CD4-positive, alpha-beta T cell treated with Interleukin-1 beta for 1 hour (primary cell): ENCODE measurements at regions not wholly inside any gene's neighbourhood (a gene's known extent, or its start where the extent isn't known, plus 50 kb on each side); places are given as distances from the start of the nearest gene placed in this dataset.

ENCODE experiments used
- DNase-seq, 2 donors: peaks; one replicate each; pipeline ENCODE4 v3.0.0-alpha.2; 2020 to 2022

DNA sequence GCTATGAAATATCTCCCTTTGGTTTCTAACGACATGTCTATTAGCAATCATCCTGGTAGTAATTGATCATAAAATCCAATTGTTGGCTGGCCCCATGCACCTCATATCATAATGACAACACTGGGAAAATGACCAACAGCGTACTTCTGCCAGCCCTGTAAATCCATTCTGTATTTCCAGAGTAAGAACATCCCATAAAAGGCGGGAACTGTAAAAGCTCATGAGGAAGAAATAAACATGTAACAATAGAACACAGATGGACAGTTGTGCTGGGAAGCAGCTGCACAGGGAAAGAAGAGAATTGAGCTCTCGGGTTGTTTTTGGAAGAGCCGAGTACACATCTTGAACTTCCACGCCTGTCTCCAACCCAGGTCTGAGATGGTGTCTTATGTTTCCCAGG lies 218.7 kb downstream of the CMPK2 start:
- DNase-seq = no peak

DNA sequence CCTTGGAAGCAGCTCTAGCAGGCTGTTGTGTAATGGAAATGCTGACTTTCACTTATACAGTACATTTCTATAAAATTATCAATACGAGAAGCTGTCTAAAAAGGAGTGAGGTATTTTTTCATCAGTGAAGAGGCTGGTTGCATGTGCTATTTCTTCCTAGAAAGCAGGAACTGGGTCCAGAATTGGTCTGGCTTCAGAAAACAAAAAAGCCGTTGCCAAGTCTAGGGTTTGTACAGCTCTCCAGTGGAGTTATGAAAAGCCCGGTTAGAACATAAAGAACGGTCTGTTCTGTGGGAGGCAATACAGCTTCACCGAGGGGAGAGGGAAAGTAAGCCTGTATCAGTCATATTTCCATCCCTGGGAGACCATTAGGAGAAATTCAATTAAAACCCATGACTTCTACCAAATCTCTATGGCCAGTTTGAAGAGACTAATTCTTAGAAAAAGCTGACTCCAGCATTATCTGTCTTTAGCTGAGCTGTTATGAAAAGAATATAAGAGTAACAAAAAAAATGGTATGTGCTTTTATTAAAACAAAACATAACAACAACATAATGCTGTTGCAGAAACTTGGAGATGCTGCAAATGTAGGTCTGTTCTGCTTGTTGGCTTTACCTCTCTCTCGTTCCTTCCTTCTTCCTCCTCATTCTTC lies 217.0 kb downstream of the CMPK2 start:
- no peak for DNase-seq

DNA sequence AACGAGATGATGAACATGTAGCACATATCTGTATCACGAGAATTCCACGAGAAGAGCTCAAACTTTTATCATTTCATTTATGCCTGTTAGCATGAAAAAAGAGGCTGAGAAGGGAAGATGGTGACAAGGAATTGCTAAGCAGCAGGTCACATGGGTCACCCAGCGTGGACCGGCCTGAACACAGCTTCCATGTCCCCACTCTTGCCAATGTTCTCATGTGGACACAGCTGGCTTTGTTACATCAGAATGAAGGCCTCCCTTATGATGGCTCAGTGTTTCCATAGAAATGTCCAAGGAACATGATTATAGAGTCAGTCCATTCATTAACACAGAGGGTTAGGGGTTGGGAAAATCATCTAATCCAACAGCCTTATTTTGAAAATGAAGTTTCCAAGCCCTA lies 215.4 kb downstream of the CMPK2 start:
- no peak for DNase-seq

DNA sequence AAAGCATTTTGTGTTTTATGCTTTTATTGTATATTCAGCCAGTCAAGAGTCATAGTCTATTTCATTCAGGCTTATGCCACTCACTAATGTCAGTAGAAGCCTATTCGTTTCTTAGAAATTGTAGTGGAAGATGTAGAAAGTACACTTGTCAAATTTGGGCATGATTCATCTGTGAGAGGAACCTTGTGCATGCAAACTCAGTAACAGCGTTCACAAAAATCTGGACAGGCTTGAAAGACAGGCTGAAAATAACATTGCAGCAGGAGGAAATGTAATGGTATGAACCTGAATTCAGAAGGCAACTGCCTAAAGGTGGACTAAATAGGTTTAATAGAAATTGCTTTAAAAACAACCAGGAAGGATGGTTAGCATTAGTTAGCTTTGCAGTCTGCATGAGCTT lies 213.5 kb downstream of the CMPK2 start:
- no peak for DNase-seq

DNA sequence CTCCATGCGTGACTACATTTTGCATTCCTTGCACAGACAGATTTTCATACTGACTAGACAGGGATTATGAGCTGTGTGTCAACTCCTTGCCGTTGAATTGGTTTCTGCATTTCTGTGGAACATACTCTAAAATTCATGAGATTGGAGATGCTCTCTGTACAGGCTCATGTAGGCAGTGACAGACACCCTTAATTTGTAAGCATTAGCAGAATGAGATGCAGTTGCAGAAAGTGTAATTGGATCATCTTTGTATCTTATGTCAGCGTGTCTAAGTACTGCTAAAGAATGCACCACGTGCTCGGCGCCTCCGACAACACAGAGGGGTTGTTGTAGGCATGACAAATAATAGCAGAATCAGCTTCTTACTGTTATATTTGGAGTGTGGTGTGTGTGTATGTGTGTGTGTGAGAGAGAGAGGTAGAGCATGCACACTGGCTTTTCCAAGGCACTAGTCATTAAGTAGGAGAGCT lies 212.4 kb downstream of the CMPK2 start:
- no peak for DNase-seq

DNA sequence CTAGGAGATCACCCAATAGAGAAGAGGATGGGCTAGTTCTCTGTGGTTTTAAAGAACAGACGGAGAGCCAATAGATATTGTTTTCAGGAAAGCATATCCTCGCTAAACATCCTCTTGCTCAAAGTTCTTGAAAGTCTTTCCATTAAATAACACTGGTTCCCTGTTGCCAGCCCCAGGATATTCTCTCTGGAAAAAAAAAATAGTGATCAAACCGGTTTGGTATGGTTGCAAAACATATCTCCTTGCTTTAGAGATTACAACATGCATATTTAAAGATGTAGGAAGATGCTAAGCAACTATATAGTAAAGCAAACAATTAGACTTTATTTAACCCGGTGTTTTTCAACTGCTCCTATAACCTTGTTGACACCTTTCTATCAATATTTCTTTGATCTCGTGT lies 211.4 kb downstream of the CMPK2 start:
- DNase-seq = no peak

DNA sequence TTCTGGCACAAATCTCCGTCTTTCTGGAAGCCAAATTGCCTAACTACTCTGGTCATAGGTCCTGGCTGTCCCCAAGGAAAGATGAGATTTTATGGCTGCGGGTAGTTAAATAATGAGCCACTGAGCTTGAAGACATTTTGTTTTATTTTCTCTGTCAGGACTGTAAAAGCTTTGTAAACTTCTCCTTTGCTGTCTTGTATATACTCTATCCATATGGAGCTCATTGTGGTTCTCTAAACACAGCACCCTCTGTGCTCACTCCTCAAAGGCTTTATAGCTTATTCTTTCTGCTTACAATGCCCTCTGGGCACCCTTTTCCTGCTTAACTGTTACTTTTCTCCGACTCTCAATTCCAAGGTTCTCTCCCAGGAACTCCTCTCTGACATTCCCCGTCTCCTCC lies 209.1 kb downstream of the CMPK2 start:
- no peak for DNase-seq

DNA sequence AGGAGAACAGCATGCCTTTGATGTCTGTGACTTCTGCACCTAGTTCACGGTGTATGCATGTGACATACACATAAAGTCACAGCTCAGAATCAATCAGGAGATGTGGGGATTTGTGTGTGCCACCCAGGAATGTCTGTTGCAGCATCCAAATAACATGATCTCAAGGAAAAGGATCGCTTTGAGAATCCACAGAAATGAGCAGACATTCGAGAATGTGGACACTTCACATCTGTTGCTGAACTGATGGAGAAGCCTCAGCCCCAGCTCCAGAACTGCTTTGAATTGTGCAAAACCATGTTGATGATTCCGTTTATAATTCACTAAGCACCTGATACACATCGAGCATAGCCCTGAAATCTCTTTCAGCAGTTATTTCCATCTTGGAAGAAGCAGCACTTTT lies 208.6 kb downstream of the CMPK2 start:
- no peak for DNase-seq

DNA sequence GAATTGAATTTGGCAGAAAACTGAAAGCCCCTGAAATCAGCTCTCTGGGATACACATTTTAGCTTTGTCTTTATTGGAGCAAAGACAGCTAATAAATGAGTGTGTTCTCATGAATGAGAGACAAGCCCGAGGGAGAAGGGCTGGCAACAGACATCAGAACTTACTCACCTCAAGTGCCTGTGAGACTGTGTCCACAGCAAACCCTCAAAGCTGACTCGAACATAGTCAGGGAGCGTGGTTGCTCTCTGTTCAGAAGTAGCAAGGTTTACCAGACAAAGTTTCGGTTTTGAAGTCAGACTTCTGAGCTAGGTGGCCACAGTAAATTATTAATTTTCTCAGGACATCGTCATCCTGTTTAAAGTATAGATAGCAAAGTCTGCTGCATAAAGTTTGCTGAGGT lies 207.9 kb downstream of the CMPK2 start:
- DNase-seq = no peak

DNA sequence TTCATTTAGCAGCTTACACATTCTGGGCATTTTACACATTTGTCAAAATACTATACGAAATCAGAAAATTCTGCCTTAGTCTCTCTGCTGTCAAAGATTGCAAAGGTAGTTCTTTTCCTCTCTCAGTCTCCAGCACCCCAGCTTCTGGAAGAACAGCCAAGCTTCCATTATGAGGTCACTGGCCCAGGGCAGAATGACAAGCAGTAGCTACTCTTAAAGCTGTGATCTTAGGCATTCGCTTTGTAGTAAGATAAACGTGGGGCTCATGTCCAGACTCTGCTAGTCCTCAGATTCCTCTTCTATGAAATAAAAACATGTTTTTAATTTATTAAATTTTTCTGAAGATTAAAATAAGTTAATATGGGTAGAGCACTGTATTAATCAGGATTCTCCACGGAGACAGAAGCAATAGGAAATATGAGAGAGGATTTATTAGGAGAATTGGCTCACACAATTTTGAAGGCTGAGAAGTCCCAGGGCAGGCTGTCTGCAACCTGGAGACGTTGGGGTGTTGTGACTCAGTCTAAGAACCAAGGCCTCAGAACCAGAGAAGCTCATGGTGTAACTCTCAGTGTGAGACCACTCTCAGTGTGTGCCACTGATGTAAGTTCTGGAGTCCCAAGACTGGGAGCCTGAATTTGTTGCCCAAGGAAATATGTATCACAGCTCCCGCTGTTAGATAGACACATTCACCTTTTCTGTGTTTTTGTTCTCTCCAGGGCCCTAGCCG lies 201.2 kb downstream of the CMPK2 start:
- no peak for DNase-seq

DNA sequence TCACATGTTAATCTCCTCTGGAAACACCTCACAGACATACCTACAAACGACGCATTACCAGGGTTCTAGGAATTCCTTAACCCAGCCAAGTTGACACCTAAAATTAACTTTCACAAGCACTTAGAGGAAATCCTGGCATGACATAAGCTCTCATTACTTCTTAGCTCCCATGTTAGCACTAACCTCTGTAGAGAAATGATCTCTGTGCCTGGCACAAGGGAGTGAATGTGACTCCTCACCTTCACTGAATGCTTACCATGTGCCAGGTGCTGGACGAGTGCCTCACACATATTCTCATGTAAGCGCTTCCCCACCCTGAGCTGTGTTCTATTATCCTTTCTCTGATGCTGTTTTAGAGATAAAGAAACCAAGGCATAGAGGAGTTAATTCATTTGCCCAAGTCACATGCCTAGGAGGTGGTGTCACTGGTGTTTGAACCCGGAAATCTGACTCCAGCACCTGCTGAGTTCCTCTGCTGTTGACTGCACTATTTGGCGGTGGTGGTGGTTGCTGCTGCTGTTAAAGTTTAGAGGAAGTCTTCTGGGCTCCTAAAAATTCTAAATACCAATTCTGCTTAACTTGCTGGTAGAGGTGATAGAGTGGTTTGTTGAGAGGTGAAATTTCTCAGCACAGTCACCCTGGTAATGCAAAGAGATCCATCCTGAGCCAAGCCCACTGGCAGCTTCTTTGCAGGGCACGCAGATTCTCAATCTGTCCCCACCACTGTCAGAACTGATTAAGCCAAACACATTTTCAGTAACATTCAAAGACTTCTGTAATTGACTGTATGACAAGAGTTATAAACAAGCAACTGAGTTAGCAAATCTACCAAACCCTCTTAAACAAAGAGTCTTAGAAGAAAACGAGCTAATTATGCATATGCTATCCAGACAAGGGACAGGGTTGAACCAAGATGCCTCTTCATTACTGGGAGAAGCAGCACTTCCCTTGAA lies 200.3 kb downstream of the CMPK2 start:
- no peak for DNase-seq

DNA sequence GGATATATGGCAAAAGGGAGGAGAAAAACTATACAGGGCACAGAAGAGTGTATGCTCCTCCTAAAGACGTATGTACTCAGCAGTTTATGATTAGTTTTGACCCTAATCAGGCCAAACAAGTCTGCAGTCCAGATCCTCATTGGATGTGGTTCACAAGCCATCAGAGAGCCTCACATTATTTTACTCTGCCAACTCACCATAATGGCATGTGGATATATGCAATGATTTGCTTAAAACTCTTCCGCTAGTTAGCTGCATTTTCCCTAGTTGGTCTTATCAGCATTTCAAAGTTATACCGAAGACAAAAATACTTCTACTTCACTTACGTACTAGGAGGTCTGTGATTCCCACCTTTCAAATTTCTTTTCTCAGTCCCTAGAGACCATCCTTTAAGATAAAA lies 198.4 kb downstream of the CMPK2 start:
- no peak for DNase-seq

DNA sequence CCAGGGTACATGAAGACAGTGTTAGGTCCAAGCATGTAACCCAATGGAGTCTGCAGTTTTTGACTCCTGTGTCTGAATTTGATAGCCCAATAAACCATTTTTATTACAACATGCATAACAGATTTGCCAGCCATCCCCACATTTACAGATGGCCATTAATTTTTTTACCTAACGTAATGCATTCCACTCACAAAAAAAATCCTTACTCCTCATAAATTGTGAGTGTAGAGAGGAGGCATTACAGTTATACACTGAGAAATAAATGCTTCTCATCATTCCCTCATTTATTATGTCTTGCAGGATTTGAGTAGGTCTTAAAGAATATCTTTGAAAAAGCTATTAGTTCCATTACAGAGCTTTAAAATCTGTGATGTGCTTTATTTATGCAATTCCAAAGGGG lies 193.8 kb downstream of the CMPK2 start:
- DNase-seq = no peak

DNA sequence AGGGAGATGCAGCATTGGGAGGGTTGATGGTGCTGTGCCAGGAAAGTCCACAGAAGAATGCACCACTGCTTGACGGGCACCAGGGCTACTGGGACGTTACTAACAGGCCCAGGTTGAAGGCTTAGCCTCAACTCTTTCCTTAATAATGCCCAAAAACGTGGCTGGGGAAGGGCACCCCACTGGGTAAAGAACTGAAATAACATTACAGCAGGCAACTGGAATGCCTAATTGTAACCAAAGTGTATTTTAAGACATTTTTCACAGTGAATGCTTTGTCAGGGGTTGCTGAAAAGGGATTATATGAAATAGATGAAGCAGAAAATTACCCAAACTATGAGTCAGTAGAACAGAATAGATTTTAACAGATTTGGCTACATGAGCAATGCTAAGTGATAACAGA lies 191.3 kb downstream of the CMPK2 start:
- no peak for DNase-seq

DNA sequence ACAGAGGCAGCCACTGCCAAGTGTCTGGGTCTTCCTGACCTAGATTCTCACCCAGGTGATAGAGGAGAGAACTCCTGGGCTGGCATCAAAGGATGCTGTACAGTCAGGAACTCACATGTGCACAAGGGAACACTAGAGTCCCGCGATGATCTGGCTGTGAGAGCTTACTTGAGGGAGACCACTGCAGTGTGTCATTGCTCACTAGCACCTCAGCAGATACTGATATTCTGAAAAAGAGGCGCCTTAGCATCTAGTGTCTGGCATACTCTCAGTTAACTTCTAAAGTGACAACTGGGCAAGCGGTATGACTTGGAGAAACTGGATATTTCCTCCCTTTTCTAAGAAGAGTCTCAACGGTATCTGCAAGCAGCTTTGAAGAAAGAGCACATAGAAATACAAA lies 189.9 kb downstream of the CMPK2 start:
- no peak for DNase-seq

DNA sequence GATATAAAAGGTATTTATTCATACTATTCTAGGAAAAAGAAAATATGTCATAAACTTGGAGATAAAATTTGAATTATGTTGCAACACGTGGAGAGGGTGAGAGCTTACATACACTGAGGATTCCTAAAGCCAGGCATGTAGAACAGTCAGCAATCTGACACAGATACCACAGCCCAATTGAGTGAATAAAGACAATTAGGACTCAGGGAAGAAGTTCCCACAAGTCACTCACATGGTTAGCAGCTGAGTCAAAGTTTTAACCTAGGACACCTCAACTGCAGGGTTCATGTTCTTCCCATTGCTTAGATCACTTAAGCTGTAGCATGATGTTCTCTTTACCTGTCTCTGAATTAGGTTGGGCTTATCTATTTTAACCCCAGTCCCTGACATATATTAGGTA lies 189.5 kb downstream of the CMPK2 start:
- DNase-seq = no peak

DNA sequence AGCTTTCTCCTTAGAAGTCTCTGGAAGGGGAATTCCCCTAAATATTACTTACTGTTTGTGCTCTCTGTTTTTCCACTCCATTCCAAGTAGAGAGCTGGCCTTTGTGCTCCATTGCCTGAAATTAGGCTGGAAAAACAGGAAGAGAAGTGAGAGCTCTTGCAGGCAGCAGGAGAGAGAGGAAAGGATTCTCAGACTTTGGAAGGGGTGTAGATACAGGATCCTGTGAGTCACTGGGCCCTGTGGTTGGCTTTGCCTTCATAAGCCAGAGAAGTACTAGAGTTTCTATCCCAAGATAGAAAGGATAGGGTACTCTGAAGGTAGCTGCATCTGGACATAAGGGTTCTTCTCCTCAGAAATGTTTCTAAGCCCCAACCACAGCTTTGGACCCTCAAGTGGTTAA lies 188.9 kb downstream of the CMPK2 start:
- DNase-seq = no peak

DNA sequence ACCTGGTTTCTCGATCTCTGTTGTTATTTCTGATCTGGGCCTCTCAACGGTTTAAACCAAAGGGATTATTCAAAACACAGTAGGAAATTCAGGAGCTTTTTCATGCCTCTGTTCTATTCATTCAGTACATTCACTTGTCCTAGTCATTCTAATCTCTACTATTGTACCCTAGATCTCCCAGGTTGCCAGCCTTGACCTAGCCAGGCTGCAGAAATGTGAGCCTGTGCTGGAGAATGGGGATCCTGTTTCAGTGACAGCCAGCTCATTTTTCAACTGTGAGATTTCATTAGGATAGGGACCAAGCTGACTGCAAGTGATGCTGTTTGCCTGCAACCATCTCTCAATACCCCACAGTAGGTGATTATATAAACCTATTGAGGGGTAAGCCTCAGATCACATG lies 186.2 kb downstream of the CMPK2 start:
- no peak for DNase-seq

DNA sequence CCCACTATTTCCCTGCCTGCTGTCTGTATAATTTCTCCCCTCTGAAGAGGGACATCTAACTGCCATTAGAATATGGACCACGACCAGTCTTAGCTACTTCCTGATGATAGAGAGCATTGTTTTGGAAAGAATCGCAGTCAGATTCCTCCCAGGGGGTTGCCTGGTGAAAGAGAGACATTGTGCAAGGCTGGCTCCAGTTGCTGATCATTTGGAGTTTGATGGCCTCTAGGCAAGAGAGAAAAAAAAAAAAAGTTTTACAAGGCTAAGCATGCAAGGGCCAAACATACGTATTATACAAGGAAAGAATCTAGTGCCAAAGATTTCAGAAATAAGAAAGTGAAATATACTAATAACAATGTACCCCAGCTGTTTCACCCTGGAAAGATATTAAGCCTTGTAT lies 182.2 kb downstream of the CMPK2 start:
- DNase-seq = no peak

DNA sequence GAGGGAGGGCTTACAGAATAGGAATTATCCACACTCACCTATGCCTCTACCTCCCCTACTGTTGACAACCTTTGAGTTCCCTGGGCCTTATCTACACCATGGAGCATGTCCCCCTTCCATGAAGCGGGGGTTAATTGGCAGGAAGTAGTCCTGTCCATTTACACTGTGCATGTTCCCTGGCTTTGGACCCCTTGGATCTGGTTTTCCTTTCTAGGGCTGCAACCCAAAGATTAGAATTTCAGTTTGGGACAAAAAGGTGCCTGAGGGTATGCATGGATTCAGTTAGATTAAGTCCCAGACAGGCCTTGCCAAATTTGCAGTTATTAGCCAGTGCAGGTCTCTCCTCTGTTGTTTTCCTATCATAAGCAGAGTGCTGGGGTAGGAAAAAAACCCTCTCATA lies 180.3 kb downstream of the CMPK2 start:
- DNase-seq = no peak

DNA sequence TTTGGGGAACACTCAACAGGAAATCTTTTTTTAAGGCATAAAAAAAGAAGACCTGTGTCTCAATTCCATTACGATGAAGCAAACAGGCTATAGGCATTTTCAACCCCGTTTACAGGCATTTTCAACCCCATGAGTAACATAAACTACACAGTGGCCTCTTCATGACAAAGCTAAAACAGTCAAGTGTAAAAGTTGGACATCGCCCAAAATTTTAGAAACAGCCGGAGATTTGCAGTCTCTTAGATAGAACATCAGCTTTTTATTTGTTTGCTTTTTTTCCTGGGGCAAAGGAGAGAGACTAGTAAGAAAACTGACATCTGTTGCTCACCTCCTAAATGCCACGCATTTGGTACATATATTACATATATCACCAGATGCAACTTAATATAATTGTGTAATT lies 173.7 kb downstream of the CMPK2 start:
- DNase-seq = no peak

DNA sequence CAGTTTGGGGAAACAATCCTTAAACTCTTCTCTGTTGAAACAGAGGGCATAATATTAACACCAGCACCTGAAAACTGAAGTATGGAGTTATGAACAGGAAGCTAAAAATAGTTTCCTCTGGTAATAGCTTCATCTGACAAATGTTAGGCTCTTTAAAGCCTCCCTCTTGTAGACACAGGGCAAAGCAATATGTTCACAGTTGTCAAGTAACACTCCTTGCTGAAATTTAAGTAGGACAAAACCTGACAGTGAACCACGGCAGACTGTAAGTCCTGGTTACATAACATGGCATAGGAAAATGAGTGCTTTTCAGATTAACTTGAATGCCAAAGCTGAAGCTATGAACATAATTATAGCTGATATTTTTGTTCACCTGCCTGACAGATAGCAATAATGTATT lies 172.9 kb downstream of the CMPK2 start:
- DNase-seq = no peak

DNA sequence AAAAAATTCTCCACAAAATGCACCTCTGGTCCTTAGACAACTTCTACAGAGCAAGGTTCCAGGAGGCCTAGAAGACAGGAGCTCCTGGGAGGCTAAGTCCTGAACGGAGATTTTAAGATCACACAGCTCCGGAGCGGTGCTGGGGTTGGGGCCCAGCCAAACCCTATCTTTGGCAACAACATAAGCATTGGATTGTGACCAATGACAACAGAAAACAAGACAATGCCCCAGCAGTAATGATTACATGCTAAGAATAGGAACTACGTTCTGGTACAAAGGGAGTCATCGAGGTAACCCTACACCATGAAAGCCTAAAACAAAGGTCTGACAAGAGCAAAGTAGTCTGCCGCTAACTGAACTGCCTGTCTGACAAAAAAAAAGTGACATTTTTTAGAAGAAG lies 171.2 kb downstream of the CMPK2 start:
- DNase-seq = no peak

DNA sequence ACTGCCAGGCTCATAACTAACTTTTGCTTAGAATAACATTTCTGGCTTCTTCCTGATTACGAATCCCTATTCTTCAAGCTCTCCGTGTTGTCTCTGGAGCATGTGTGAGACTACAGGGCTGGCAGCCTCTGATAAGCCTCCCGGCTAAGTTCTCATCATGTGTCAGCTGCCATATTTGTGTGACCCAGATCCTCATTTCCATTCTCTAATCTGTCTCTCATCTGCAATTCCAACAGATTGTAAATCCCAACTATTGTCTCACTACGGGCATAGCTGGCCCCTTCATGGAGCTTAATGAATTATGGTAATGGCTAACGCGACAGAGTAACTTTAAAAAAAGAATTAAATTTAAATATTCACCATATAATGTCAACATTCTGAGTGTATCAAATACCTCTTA lies 165.4 kb downstream of the CMPK2 start:
- no peak for DNase-seq
